CD4-positive, alpha-beta T cell treated with Interleukin-15 for 1 hour (primary cell): ENCODE measurements at regions not wholly inside any gene's neighbourhood (a gene's known extent, or its start where the extent isn't known, plus 50 kb on each side); places are given as distances from the start of the nearest gene placed in this dataset.
"Not testable (repeated sequence)": the region's sequence is repeated elsewhere in the genome, so short reads cannot be mapped to it uniquely, and the experiment has no call there.

Experiments used
- DNase-seq: peaks from one replicate; pipeline ENCODE4 v3.0.0-alpha.2; 2020

DNA sequence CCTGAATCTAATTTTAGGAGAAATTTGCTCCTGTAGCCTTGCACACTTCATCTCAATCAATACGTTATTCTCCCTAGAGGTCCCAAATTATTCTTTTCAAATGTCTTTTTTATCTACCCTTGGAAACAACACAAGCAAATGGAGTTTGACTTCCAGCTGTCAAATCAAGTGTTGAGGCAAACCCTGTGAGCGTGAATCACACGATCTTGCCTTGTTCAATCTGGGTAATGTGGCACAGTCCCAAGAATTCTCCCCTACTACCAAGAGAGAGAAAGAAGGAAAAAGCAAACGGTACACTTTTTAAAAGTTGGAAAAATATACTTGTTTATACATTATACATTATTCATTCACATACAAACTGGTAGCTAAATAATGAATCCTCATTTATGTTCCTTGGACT is 2035.3 kb upstream of the CELF4 start:
- no peak for DNase-seq

DNA sequence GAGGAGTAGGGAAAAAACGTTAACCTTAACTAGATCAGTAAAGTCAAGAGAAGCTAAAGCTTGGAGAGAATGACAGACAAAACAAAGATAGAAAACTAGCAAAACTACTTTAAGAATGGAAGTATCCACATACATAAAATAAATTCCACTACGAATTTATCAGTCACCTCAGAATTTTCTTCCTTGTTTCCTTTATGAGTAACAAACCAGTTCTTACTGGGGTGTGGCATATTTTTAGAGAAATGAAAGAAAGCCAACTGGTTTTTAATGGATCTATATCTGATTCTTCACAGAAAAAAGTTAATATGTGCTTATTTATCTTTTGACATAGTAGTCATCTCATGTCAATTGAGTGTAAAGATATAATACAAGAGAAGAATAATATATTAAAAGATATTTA is 2033.7 kb upstream of the CELF4 start:
- DNase-seq: no peak

DNA sequence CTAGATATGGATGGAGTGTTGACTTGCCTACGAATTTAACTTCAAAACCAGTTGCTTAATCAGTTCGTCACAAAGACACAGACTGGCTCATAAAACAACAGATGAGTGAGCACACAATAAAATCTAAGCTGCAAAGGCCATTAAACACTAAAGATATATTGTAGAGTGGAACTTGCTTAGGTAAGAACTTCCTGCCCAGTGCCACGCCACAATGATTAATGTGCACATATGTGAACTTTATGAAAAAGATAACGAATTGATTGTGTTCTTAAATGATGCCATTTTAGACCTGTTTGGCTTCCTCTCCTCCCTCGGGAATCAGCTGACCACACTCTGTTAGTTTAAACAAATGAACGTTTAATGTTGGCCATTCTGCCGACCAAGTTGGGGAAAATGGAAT is 2031.3 kb upstream of the CELF4 start:
- DNase-seq: no peak

DNA sequence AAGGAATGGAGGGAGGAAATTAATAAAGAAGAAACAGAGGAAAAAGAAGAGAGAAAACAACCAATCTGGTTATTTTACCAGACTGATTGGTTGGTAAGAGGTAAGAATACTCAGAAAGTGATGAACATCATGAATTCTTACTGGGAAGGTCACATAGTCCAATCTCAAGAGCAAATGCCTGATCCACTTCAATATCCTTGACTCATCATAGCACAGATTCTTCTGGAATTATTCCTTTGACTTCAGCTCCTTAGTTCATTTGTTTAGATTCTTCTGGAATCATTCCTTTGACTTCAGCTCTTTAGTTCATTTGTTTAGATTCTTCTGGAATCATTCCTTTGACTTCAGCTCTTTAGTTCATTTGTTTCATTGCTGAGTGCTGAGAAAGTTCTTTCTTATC is 2030.6 kb upstream of the CELF4 start:
- DNase-seq: no peak

DNA sequence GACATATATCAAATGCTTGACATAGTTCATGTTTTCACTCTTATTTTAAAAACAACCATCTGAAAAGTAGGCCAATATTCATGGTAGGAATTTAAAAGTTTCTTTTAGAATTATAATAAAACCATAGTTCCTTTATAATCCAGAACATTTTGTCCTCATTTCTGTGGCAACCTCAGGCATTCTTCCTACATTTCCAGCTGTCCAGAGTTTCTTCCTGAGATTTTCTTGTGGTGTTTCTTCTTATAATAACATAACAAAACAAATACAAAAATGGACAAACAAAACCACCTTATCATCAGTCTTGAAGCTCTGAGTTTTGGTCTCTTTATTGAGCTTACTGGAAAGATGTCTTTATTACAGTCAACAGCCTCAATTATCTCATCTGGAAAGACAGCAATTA is 2028.6 kb upstream of the CELF4 start:
- DNase-seq: no peak

DNA sequence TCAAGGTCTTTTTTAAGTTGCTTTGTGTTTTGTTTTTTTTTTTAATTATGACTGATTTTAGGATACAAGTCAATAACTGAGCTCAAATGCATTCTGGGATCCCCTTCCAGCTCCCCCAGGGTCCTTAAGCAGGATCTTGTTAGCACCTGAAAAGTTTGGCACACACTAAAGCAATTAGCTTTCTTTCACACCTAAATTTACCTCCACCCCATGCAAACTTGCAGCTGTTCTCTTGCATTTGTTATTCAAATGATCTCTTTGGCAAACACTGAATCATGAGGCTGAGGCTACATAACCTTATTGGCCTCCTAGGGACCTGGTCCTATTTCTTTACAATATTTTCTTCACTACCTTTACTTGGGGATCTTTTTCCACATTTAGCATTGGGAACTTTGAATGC is 2026.1 kb upstream of the CELF4 start:
- DNase-seq: no peak

DNA sequence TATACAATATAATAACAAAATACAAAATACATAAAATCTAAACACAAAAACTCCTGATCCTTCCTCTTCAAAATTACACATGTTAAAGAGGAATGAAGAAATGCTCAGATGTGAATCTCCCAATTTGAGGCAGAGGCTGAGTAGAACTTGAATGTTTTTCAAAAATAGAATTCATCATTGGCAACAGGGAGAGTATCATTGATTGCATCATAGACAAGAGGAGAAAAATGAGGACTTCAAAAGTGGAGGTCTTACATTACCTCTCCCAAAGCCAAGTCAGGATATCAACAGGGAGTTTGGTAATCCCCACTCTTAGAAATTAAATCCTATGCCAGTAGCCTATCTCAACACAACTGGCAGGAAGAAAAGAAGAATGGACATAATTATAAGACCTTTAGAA is 2023.9 kb upstream of the CELF4 start:
- no peak for DNase-seq

DNA sequence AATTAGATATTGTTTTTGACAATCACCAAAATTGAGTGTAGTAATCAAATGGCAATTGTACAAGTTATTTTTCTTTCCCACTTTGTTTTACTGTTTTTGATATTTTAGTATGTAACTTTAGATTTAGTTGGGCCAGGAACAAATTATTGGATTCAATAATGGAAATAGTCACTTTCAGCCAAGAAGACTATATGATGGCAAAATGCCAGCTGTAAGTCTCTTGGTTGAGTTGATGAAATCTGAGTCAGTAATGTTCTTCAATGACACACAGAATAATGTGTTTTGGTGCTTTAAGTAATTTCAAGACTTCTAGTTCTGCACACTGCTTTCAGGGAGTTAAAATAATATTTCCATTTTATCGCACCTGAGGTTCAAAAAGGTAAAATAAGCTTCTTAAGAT is 2022.0 kb upstream of the CELF4 start:
- no peak for DNase-seq

DNA sequence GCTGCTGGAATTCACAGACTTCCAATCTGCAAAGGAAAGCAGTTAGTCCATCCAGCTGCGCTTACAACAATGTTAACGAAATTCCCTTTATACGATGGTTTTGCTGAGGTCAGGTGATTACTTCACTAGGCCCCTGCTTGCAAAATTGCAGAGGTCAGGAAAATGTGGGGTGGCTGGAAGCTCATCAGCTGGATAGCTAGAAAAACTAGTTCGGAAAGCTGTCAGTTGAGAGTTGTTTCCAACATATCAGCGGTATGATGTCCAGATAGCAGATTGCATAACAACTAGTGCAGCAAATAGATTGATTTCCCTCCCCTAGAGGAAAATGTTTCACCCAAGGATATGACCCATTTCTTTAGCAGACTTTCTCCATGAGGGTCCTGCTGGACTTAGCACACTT is 2021.1 kb upstream of the CELF4 start:
- DNase-seq: no peak

DNA sequence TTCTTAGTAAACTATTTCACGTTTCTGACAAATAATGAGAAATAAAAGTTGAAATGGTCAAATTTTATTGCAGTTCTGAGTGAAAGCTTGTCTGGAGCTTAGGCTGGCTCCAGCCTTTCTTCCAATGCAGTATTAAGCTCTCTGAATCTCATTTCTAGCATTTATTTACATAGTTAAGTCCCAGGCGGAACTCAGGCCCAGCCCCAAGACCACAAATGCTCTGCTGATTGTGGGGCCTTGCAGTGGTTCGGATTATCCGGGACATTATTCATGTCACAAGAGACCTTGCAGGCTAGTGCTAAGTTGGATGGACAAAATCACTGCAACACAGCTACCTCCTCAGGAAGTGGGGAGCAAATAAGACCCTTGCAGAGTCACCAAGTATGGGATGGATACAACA is 2009.3 kb upstream of the CELF4 start:
- no peak for DNase-seq

DNA sequence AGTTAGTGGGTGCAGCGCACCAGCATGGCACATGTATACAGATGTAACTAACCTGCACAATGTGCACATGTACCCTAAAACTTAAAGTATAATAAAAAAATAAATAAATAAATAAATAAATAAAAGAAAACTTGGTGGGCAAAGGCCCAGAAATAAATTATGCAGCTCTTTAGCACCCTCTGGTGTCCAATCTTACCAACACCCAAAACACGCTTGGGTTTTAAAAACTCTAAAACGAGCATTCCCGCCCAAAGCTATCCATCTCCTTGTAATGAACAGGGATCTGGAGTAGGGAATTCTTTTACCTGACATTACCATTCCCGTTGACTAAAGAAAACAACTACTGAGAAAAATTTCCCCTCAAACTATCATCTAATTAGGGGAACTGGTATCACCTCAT is 2005.9 kb upstream of the CELF4 start:
- DNase-seq: no peak

DNA sequence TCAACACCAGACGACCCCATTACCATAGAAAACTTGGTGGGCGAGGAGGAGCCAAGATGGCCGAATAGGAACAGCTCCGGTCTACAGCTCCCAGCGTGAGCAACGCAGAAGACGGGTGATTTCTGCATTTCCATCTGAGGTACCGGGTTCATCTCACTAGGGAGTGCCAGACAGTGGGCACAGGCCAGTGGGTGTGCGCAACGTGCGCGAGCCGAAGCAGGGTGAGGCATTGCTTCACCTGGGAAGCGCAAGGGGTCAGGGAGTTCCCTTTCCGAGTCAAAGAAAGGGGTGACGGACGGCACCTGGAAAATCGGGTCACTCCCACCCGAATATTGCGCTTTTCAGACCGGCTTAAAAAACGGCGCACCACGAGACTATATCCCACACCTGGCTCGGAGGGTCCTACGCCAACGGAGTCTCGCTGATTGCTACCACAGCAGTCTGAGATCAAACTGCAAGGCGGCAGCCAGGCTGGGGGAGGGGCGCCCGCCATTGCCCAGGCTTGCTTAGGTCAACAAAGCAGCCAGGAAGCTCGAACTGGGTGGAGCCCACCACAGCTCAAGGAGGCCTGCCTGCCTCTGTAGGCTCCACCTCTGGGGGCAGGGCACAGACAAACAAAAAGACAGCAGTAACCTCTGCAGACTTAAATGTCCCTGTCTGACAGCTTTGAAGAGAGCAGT is 2000.1 kb upstream of the CELF4 start:
- DNase-seq: not testable (repeated sequence)

DNA sequence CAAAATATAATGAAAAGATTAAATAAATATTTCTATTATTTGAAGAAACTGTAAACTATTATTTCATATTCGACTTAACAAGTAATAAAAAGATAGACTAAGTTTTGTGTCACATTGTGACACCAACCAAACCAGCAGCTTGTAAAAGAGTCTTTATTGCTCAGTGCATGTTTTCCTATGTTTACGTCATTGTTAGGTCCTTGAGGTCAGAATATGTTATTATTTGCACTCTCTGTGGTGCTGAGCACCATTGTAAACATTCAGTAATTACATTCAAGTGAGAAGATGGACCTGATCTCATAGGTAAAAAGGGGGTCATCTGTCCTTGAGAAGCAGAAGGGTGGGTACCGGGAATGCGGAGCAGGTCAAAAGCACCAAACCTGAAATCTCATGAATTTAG is 1999.1 kb upstream of the CELF4 start:
- DNase-seq: no peak

DNA sequence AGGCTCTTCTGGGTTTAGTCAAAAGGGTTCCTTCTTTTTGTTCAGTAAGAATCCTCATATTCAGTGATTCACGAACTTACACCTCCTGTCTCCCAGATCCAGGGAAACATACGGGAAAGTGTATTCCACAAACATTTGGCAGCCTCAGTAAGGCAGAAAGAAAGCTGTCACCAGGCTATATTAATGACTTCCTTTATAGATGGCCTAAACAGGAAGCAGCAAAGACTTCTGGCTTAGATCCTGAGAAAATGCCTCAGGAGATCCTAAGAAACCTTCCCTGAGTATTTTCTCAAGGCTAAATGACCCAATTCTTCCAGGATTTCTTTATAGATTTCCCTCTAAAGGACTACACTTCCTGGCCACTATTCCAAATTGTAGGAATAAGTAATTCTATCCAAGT is 1995.5 kb upstream of the CELF4 start:
- no peak for DNase-seq

DNA sequence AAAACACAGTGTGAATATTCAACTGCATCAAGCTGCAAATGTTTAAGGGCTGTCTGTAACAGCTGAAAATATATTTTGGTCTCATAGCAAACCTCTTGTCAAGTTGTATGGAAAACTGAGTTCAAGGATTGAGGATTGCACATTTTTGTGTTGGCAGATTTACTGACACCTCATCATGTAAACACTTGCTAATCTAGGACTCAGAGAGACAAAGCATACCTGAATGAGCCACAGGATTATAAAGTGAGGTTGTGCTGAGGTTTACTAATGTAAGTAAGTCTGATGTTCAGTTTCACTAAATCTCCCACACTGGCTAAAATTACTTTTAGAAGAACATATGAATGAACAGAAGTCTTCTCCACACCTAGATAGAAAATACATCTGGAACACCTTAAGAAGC is 1993.1 kb upstream of the CELF4 start:
- no peak for DNase-seq

DNA sequence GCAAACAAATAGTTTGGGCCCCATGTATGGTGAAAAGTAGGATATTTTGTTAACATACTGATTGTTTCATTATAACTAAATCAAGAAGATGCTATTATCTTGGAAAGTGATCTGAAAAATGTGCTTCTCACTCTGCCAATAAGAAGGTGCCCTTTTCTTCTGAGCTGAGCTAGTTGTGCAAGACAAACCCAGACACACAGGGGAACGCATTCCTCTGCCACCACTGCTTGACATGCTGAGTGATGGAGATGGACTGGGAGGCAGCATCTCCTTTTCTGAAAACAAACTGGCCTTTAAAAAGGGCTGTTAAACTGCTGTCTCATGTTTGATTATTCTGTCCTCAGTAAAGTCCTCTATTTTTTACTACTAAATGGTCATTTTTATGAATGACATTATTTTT is 1989.9 kb upstream of the CELF4 start:
- no peak for DNase-seq

DNA sequence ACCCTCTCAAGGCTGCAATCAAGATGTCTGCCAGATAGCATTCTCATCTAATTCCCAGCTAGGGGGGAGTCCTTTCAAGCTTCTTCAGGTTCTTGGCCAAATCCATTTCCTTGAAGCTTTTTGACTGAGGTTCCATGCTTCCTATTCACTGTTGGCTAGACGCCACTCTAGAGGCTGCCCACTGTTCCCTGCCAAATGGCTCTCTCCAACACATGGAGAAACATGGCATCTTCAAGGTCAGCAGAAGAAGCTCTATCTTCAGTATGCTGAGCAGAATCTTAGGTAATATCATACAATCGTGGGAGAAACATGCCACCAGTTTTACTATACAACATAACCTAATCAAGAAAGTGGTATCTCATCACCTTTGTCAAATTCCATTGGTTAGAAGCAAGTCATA is 1985.1 kb upstream of the CELF4 start:
- no peak for DNase-seq

DNA sequence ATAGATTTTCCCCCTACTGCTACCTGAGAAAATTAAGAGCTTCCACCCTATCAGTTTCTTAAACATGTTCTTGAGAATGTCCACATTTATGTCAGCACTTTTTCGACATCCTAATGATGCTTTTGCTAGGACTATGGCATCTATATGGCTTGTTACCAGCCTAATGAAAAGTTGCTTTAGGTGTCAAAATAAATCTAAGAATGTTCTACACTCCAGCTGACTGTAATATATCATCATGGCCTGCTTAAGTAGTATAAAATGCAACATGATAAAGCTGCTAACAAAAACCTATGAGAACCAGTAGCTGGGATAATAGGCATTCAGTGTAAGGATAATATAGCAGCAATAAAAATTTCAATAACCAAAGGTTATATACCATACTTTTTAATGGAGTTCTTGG is 1983.5 kb upstream of the CELF4 start:
- no peak for DNase-seq

DNA sequence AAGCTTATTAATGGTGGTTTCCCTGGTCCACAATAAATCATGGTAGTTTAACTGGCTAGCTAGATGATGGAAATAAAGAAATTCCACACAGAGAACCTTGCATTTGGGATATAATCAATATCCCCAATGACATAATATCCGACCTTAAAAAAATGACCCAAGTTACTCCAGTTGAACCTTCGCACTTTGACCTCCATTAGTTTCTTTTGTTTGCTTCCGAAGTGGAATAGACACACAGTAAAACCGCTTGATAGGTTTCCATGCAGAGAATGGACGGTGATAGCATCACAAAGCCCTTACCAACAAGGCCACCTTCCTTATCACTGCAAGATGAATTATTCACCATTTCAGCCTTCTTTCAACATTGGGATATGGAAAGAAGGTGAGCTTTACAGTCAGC is 1966.1 kb upstream of the CELF4 start:
- no peak for DNase-seq

DNA sequence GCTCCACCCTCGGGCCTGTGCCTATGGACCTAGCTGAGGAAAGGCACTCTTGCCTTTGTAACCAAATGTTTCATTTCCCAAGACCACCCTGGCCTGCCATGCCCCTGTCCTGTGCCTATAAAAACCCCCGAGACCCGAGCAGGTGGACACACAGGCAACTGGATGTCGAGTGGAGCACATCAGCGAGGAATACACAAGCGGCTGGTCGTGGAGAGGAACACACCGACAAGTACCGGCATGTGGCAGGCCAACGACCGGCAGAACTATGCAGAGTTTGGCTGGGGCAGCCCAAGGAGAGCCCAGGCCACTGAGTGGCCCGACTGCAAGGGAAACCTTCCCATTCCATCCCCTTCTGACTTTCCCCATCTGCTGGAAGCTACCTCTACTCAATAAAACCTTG is 1963.8 kb upstream of the CELF4 start:
- DNase-seq: no peak

DNA sequence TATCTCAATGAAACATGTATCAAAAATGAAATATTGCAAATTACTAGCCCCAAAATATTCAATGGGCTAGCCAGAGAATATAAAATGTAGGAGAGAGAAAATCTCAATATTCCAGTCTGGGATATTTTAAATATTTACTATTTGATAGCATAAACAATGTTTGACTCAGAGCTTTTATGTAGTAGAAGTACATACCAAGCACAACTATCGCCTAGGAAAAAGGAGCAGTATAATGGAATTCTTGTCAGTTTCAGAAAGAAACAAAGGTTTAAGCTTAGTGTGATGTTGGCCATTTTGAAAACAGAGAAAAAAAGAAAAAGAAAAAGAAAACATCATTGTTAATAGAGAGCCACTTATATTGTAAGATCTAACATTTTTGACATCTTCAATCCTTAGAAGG is 1961.9 kb upstream of the CELF4 start:
- DNase-seq: no peak

DNA sequence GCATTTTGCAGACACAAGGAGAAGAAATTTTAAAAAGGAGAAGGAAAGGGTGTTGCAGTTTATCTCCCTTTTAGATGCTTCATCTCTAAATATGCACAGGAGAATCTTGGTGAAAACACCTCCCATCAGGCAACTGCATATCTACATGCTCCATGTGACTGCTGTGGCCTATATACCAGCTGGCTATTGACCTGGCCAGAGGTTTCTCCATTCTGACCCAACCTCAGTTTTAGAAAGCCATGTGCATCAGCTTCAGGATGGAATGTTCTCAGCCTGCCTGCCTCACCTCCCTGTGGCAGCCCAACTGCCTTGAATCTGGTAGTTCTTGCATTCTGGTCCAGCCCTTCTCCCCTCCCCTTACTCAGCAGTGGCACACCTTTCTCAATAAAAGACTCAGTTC is 1958.8 kb upstream of the CELF4 start:
- DNase-seq: no peak

DNA sequence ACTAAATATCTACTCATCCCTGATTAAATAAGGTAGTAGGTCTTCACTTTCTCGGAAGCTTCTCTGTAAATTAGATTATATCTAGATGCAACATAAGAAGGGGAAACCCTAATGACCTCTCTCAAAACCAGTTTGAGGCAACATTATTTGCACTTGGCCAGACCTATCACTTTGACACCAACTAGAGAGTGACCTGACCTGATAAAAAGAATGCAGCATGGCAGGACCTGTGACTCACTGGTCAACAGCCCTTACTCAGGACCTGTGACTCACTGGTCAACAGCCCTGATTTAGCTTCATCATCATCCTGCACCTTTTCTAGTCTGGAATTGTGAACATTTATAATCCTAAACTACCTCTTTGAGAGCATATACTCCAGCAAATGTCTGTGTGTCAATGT is 1957.7 kb upstream of the CELF4 start:
- DNase-seq: no peak

DNA sequence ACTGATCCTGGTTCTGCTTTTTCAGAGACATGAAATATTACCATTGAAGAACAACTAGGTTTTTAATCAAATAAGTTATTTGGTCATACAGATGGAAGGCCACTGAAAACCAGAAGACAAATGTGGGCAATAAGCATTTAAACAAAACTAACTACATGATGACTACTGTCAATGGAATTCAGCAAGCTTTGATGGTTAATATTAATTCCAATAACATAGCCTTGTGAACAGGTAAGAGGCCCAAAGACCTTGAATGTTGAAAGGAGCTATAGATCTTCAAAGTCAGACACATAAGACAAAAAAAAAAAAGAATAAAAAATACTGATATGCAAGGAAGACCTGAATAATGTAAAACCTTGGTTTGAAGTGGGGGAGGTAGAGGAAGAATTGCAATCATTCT is 1955.6 kb upstream of the CELF4 start:
- no peak for DNase-seq

DNA sequence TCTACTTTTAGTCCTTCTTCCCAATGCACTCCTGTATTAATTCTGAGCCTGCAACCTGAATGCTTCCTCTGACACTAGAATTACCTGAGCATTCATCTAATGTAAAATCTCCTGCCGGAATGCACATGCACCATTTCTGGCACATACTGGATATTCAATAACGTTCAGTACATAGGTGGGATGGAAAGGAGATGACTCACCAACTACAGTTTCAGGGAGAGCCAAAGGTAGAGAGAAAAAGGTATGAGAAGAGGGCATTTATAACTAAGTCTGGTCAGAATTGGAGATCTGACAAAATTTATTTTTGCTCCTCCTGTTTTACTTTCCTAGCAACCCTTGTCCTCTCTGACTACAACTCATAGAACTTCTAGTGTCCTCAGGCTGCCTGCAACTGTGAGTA is 1954.1 kb upstream of the CELF4 start:
- DNase-seq: no peak

DNA sequence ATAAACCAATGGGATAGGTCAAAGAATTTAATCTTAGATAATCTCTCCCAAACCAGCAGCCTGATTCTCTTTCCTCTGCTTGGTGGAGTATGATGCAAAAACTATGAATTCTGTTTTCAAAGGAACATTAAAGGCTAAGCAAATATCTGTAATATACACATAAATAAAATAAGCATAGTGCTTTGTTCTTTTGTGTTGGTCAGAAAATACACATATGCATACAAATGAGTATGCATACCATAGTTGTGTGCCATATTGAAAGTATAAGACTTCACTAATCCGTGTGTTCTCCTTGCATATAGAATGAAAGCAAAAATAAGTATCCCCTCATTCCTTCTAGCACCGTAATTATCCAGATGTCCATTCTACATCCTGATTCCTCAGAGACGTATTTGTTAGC is 1949.7 kb upstream of the CELF4 start:
- DNase-seq: no peak
